Stimulated activated CD8-positive, alpha-beta memory T cell treated with anti-CD3 and anti-CD28 coated beads, Interleukin-4, amount 100 ng/mL, for 48 hours (primary cell): ENCODE measurements at regions not wholly inside any gene's neighbourhood (a gene's known extent, or its start where the extent isn't known, plus 50 kb on each side); places are given as distances from the start of the nearest gene placed in this dataset.
"Not testable (repeated sequence)": the region's sequence is repeated elsewhere in the genome, so short reads cannot be mapped to it uniquely, and the experiment has no call there.

Source experiments
- DNase-seq: peaks from one replicate; pipeline ENCODE4 v3.0.0-alpha.2; 2020

DNA sequence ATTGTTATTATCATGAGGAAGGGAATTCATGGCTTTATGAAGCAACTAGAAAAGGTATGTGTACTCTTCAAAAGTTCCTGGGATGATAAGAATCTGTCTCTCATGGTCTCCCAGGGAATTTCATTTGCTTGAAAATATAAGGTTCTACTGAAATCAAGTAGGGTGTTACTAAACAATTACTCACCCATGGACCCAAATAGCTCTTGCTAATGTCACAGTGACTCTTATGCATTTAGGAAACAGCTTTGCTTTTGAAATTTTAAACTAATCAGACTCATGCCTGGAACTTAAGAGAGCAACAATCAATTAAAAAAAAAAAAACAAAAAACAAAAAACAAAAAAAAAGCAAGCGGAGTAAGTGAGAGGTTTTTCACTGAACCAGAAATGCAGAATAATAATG, 1546.3 kb upstream of the TENM4 start:
- no peak for DNase-seq

DNA sequence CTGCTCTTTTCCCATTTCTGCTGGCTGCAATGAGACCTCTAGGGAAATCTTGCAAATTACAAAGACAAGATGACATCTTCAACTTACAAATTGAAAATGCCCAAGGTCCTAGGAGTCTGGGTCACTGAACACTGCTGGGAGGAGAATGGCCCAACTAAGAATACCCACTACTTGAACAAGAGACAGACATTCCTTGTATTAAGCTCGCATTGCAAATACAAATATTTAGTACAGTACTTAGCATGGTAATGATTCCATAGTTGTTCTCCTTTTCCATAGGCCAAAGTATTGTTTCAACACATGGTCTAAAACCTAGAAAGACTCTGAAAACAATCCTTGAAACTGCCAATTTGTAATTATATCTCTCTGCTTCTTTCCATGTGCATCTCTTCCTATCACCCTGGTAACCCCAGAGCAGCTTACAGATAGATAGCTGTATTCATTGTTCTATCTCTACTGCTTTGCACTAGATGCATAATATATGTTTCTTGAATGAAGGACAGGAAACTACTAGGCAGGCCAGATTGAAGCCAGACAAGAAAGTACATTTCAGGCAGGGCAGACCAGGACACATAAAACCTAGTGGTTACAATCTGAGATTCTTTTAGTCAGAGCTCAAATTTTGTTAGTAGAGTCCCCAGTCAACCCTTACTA, 1545.7 kb upstream of the TENM4 start:
- DNase-seq: no peak

GRCh38 chr11:80980227-80980626, 1539.4 kb upstream of the TENM4 start:
- DNase-seq: no peak

- no peak for DNase-seq
Observed at GRCh38 chr11:80973786-80974185, 1533.0 kb upstream of the TENM4 start.

DNA sequence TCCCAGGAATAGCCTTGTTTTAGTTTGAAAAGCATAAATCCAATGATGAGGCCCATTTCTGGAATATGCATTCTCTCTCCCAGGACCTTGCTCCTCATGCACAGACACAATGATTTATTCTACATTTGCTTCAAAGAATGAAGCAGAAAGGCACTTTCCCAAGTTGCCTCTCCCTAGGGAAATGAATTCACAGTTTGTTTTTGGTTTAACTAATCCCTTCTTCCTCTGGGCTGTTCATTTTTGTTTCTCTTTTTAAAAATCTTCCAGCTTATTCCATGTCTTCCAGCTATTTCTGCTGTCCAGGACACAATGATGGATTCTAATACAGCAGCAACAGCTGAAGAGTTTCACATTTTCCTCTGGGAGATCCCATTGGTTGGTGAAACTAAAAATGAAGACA, 1529.2 kb upstream of the TENM4 start:
- DNase-seq: no peak

DNA sequence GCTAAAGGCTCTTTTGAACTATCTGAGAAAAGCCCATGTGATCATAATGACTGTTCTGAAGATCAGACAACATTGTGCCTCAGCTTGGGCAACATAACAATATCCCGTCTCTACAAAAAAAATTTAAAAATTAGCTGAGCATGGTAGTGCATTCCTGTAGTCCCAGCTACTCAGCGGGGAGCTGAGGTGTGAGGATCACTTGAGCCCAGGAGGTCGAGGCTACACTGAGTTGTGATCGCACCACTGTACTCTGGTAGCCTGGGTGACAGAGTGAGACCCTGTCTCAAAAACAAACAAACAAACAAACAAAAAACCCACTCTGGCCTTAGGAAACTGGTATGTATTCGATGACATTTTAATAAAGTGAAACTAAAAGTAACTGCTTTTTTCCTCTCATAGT, 1526.8 kb upstream of the TENM4 start:
- no peak for DNase-seq

DNA sequence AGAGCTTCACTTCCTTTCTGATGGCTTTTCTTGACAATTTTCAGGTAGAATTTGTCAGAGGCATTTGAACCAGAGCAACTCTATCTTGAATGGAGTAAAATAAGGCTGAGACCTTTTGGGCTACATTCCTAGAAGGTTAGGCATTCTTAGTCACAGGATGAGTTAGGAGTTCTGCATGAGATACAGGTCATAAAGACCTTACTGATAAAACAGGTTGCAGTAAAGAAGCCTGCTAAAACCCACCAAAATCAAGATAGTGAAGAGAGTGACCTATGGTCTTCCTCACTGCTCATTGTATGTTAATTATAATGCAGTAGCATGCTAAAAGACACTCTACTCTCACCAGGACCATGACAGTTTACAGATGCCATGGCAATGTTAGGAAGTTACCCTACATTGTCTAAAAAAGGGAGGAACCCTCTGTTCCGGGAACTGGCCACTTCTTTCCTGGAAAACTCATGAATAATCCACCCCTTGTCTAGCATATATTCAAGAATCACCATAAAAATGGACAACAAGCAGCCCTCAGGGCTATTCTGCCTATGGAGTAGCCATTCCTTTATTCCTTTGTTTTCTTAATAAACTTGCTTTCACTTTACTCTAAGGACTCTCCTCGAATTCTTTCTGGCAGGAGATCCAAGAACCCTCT, 1519.7 kb upstream of the TENM4 start:
- no peak for DNase-seq

- DNase-seq: no peak
Observed at GRCh38 chr11:80959751-80960150, 1518.9 kb upstream of the TENM4 start.

- no peak for DNase-seq
Observed at GRCh38 chr11:80958987-80959386, 1518.2 kb upstream of the TENM4 start.

DNA sequence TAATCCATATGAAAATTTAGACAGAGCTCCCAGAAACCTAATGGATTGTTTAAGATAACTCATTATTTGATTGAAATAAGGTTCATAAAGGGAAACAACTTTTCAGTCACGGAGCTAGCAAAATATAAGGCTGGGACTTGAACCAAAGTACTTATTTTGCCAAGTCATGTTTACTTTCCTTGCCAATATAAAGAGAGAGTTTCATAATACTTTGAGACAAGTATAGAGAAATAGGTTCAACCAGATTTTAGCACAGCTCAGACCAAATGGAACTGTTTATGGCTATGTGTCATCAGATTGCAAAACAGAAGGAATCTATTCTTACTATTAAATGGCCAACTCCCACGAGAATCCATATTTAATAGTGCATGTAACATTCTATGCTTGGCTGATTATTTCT, 1517.5 kb upstream of the TENM4 start:
- no peak for DNase-seq

GRCh38 chr11:80955588-80955987, 1514.8 kb upstream of the TENM4 start:
- no peak for DNase-seq

DNA sequence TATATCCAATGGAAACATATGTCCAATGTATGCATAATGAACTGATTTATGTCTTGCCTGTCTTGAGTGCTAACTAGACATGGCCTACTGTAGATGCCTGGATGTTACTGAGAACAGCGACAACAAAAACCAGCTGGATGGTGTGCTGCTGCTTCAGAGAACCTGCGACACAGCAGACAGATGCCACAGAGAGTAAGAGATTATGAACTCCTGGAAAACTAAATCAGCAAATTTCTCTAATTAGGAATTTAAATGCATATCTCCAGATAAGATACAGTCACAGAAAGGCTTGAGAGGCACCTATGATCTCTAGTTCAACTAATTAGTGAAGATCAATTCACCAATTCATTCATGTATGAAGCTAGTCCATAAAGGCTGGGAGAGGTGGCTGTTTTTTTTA, 1508.0 kb upstream of the TENM4 start:
- DNase-seq: no peak

GRCh38 chr11:80944758-80945157, 1503.9 kb upstream of the TENM4 start:
- no peak for DNase-seq

DNA sequence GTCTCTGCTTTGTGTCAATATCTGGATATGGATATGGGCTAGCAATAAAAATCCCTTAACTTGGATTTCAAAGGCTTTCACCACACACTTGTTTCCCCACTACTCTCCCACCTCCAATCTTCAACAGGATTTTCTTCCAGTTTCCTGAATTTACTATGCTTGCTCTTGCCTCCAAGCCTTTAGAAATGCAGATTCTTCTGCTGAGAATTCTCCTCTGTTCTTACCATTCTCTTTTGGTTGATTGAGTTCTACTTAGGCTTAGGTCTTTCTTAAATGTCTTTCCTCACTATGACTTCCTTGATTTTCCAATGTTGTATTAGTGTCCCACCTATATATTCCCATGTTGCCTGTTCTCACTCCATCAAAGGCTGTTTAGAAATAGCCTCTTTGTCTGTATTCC, 1502.4 kb upstream of the TENM4 start:
- DNase-seq: no peak

DNA sequence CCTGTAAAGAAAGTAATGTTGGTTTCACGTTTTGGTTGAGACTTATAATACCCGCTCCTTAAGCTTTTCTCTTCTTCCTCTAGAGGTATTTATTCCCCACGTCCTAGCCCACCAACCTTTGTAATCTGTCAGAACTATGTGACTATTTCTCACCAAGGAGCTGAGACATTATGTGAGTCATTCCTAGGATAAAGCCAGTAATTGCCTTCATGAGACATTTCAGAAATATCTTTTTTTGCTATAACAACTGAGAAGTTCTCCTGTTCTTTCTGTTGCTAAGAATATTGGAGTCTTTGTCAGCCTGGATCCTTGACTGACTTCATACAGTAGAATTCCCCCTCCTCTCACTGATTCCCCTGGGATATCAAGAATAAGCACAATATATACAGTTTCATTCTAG, 1497.0 kb upstream of the TENM4 start:
- DNase-seq: no peak

DNA sequence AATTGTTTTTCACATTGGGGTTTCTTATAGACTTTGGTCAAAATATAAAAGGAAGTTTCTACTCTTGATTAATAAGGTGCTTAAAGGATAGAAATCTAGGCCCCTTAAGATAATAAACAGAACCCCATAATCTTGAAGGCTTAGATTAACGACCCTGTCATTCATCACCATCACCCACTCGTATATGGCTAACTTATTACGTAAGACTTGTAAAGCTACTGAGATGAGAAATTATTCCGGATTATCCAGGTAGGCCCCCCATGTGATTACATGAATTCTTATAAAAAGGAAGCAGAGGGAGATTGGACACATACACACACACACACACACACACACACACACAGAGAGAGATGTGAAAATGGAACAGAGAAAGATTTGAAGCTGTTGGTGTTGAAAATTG, 1489.2 kb upstream of the TENM4 start:
- DNase-seq: no peak

DNA sequence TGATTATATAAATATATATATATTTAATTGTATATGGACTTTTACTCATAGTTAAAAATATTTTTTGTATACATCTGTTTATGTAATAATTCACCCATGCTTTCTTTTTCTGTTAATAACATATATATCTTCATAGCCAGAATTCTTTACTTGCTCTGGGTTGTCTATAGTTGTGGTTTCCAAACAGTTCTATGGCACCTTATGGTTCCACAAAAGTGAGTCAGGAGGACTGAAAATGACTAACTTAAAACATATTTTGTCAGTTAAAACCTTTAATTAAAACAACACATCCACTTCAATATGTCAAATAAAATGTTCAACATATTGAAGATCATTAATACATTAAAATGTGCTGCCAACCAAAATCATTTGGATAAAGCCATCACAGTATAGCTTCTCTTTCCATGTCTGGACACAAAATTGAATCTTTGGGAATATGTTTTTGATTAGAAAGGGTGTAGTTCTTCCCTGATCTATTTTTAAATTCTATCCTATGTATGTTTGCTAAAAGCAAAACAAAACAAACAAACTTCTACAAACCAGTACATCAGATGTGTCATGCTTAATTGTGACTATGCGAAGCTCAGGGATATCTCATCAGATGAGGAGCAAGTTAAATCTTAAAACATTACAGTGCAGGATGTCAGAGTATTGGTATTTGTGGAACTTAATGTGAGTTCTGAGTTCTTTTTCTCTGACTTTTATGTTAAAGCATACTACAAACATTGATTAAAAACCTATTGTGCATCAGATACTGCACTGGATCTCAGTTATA, 1488.4 kb upstream of the TENM4 start:
- no peak for DNase-seq

GRCh38 chr11:80925321-80925720, 1484.5 kb upstream of the TENM4 start:
- DNase-seq: no peak

- DNase-seq: not testable (repeated sequence)
Observed at GRCh38 chr11:80921310-80921709, 1480.5 kb upstream of the TENM4 start.

DNA sequence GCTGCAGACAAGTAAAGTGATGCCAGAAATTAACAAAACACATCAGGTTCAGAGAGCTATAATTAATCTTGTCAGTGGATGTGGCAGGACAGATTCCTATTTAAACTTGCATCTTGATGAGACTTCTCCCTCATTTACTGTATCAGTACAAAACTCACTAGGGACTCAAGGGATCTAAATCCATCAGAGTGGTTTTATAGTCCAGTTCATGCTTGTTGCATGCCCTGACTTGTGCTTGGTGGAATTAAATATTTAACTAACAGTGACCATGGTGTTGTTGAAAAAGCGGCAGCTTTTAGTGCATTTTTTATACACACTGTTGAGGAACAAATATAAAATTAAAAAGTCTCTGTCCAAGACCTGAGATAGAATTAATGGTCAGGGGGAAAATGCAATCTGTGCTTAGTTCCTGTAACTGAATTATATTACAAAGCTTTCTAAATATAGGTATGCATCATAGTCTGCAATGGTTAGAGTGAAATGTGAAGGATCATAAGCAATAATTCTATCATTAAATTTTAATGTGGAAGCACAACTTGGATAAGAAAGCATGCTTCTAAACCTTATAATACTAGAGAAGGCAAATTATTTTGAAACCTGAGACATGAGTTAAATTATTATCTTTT, 1475.5 kb upstream of the TENM4 start:
- DNase-seq: no peak

GRCh38 chr11:80914311-80914710, 1473.5 kb upstream of the TENM4 start:
- DNase-seq: no peak

DNA sequence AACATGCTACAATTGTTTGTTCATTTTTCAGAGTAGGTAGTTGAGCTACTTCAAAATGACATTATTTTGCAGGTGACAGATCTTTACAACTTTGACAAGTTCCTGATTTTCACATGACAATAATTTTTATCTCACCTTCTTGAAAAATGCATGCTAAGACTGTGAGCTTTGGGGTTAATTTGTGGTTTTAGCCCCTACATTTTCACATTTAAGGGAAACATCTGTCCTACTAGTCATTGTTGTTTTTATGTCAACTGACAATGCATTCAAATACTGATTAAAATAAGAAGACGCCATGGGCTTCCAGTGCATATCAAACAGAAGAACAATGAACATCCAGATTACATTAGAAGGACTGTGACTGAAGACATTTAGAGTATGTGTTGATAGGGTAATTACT, 1470.8 kb upstream of the TENM4 start:
- no peak for DNase-seq

- no peak for DNase-seq
Observed at GRCh38 chr11:80900265-80900664, 1459.4 kb upstream of the TENM4 start.

DNA sequence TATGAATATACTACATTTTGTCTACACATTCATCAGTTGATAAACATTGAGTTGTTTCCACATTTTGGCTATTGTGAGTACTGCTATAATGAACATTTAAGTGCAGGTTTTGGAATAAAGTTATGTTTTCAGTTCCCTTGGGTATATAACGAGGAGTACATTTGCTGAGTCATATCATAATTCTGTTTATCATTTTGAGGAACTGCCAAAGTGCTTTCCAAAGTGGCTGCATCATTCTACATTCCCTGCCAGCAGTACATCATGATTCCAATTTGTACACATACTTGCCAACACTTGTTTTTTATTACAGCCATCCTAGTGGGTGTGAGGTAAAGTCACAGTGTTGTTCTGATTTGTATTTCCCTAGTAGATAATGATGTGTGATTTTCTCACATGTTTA, 1458.6 kb upstream of the TENM4 start:
- DNase-seq: no peak
